ENCODE measurements at regions not wholly inside any gene's neighbourhood (a gene's known extent, or its start where the extent isn't known, plus 50 kb on each side); places are given as distances from the start of the nearest gene placed in this dataset.

- ChIA-PET CTCF (no interaction called here), POLR2A (ENCODE audit: unreplicated experiment) (no interaction called here)
- Histone ChIP-seq H3K9ac (ENCODE audit: low read length) (no peak overlapping the region), H3K27me3 (ENCODE audit: low read length) (peaks cover 40% of the 10 kb centered on the region), H4K20me1 (ENCODE audit: low read length) (no peaks in the 10 kb centered on the region), H3K4me3 (ENCODE audit: low read length) (no peak overlapping the region), H3K27ac (ENCODE audit: low read length) (no peak overlapping the region), H3K79me2 (ENCODE audit: low read length) (no peaks in the 10 kb centered on the region), H3K4me1 (ENCODE audit: insufficient read depth, low read length) (no peaks in the 10 kb centered on the region), H3F3A (ENCODE audit: low read length, unreplicated experiment) (no peaks in the 10 kb centered on the region), H2AFZ (ENCODE audit: low read length) (no peak overlapping the region), H3K36me3 (ENCODE audit: low read depth, low read length) (no peaks in the 10 kb centered on the region), H3K9me2 (replicated peaks; ENCODE audit: low read length) (no peaks in the 10 kb centered on the region), H3K4me2 (ENCODE audit: low read length) (no peak overlapping the region), H3K9me3 (ENCODE audit: low read length) (no peaks in the 10 kb centered on the region)
- intact Hi-C loops (cut with micrococcal nuclease): no loop called here
- TF ChIP-seq EZH2 (IDR thresholded peaks at IDR 0.05; ENCODE audit: low read length, unreplicated experiment) (no peak), EZH2phosphoT487 (IDR thresholded peaks at IDR 0.05; ENCODE audit: borderline replicate concordance, low read length) (no peak)
- TF ChIP-seq, protein P1, sequence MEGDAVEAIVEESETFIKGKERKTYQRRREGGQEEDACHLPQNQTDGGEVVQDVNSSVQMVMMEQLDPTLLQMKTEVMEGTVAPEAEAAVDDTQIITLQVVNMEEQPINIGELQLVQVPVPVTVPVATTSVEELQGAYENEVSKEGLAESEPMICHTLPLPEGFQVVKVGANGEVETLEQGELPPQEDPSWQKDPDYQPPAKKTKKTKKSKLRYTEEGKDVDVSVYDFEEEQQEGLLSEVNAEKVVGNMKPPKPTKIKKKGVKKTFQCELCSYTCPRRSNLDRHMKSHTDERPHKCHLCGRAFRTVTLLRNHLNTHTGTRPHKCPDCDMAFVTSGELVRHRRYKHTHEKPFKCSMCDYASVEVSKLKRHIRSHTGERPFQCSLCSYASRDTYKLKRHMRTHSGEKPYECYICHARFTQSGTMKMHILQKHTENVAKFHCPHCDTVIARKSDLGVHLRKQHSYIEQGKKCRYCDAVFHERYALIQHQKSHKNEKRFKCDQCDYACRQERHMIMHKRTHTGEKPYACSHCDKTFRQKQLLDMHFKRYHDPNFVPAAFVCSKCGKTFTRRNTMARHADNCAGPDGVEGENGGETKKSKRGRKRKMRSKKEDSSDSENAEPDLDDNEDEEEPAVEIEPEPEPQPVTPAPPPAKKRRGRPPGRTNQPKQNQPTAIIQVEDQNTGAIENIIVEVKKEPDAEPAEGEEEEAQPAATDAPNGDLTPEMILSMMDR (conservative IDR thresholded peaks at IDR 0.05; ENCODE audit: low read depth, low read length): no peak
- no peak for DNase-seq
- no TSS peak for BruUV-seq (replicated peaks)
- no peak for ATAC-seq
Observed at GRCh38 chr9:33633636-33634035, 109.6 kb downstream of the ANKRD18B start.

GRCh38 chr9:33637881-33638280, 113.8 kb downstream of the ANKRD18B start:
- Histone ChIP-seq H3K9ac (ENCODE audit: low read length) (no peak overlapping the region), H3F3A (ENCODE audit: low read length, unreplicated experiment) (no peaks in the 10 kb centered on the region), H3K4me2 (ENCODE audit: low read length) (no peak overlapping the region), H3K4me3 (ENCODE audit: low read length) (no peak overlapping the region), H3K9me2 (replicated peaks; ENCODE audit: low read length) (no peaks in the 10 kb centered on the region), H3K79me2 (ENCODE audit: low read length) (no peaks in the 10 kb centered on the region), H4K20me1 (ENCODE audit: low read length) (no peaks in the 10 kb centered on the region), H3K9me3 (ENCODE audit: low read length) (no peaks in the 10 kb centered on the region), H3K27me3 (ENCODE audit: low read length) (peaks cover 55% of the 10 kb centered on the region), H2AFZ (ENCODE audit: low read length) (no peak overlapping the region), H3K4me1 (ENCODE audit: insufficient read depth, low read length) (no peaks in the 10 kb centered on the region), H3K36me3 (ENCODE audit: low read depth, low read length) (no peaks in the 10 kb centered on the region), H3K27ac (ENCODE audit: low read length) (no peak overlapping the region)
- ATAC-seq (no peak), DNase-seq (no peak)
- ChIA-PET POLR2A (ENCODE audit: unreplicated experiment) (no interaction called here), CTCF (no interaction called here)
- intact Hi-C loops (cut with micrococcal nuclease): no loop called here
- BruUV-seq (replicated peaks): no TSS peak
- TF ChIP-seq, protein P1 (conservative IDR thresholded peaks at IDR 0.05; ENCODE audit: low read depth, low read length): no peak
- TF ChIP-seq EZH2phosphoT487 (IDR thresholded peaks at IDR 0.05; ENCODE audit: borderline replicate concordance, low read length) (no peak), EZH2 (IDR thresholded peaks at IDR 0.05; ENCODE audit: low read length, unreplicated experiment) (no peak)

DNA sequence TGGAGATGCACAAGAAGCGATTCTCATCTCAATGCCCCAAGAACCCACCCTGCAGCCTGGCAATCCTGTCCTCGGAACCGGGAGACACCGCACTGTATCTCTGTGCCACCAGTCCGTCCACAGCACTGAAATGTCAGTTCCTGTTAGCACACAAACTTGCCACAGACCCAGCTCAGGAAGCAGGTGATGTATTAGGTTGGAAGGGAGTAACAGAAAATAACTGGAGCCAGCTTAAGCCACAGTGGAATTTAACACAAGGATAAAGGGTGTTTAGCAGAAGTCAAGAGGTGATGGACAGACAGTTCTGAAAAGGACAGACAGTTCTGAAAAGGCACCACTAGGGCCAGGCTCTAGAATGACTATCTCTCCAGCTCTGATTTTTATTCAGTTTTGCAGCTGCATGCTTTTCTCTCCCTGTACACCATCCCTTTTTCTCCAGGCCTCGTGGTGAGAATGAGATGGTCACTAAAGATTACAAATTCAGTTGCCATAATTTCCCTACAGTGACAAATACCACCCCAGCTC, 114.4 kb downstream of the ANKRD18B start:
- H4K20me1 ChIP-seq (ENCODE audit: low read length): no peaks in the 10 kb centered on the region
- DNase-seq (no peak), ATAC-seq (no peak)
- TF ChIP-seq EZH2 (IDR thresholded peaks at IDR 0.05; ENCODE audit: low read length, unreplicated experiment) (no peak), EZH2phosphoT487 (IDR thresholded peaks at IDR 0.05; ENCODE audit: borderline replicate concordance, low read length) (no peak)
- no peaks in the 10 kb centered on the region for H3K9me3 ChIP-seq (ENCODE audit: low read length)
- H3F3A ChIP-seq (ENCODE audit: low read length, unreplicated experiment): no peaks in the 10 kb centered on the region
- no peaks in the 10 kb centered on the region for H3K79me2 ChIP-seq (ENCODE audit: low read length)
- no peaks in the 10 kb centered on the region for H3K9me2 ChIP-seq (replicated peaks; ENCODE audit: low read length)
- no peak overlapping the region for H3K9ac ChIP-seq (ENCODE audit: low read length)
- H3K4me2 ChIP-seq (ENCODE audit: low read length): no peak overlapping the region
- no peak overlapping the region for H3K27ac ChIP-seq (ENCODE audit: low read length)
- H3K4me3 ChIP-seq (ENCODE audit: low read length): no peak overlapping the region
- H3K27me3 ChIP-seq (ENCODE audit: low read length): peaks cover 58% of the 10 kb centered on the region
- no peaks in the 10 kb centered on the region for H3K36me3 ChIP-seq (ENCODE audit: low read depth, low read length)
- CTCF ChIA-PET: no interaction called here
- BruUV-seq (replicated peaks): no TSS peak
- no peaks in the 10 kb centered on the region for H3K4me1 ChIP-seq (ENCODE audit: insufficient read depth, low read length)
- POLR2A ChIA-PET (ENCODE audit: unreplicated experiment): no interaction called here
- intact Hi-C loops (cut with micrococcal nuclease): no loop called here
- H2AFZ ChIP-seq (ENCODE audit: low read length): no peak overlapping the region
